Limb (tissue), 2 donors: ENCODE measurements at regions not wholly inside any gene's neighbourhood (a gene's known extent, or its start where the extent isn't known, plus 50 kb on each side); places are given as distances from the start of the nearest gene placed in this dataset.
"Not testable (repeated sequence)": the region's sequence is repeated elsewhere in the genome, so short reads cannot be mapped to it uniquely, and the experiment has no call there.

Experiments
- DNase-seq, 2 donors: peaks; one replicate each; pipeline ENCODE4 v3.0.0-alpha.2; 2016; ENCODE audit errors: extremely low spot score in 2 of 2

GRCh38 chr5:4615369-4615768, 524.8 kb upstream of the ADAMTS16 start:
- not testable (repeated sequence) for DNase-seq

DNA sequence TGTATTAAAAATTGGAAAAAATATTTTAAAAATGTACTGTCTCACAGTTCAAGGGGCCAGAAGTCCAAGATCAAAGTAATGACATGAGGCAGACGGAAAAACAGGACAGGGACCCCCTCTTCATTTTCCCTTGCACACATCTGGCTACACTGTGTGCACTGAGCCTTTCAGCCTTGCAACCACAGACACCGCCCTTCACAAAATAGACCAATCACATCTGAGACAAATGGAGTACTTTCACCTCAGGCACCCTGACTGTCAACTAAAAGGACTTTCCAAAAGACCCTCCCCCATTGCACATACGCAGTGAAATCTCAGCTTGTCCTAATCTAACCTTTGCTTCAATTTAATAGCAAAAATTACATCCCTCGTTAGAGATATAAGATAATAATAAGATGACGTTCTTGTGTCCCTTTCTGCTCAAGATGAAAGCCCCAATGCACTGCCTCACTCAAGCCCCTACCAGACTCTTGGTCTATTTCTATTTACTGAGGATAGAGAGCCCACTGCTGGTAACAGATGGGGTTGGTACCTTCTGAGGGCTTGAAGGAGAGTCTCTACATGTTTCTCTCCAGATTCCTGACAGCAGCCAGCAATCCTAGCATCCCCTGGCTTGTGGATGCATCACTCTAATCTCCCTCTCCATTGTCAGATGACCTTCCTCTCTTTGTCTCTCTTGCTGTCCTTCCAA, 514.8 kb upstream of the ADAMTS16 start:
- DNase-seq = no peak

DNA sequence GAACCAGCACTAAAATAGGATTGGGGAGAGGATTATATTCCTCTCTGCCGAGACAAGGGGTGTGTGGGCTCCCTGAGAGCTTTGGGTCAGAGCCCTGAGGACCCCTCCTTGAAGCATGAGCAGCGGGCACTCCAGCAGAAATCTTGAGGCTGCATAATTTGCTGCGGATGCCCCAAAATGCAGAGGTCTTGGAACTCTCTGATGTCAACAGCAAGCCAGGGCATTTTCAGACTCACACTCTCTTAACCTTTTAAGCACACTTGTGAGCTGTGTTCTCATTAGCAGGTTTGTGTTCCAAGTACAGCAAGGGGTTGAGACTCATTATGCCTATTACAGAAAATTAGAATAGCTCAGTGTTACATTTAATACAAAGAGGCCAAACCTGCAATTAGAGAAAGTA, 513.0 kb upstream of the ADAMTS16 start:
- no peak for DNase-seq

DNA sequence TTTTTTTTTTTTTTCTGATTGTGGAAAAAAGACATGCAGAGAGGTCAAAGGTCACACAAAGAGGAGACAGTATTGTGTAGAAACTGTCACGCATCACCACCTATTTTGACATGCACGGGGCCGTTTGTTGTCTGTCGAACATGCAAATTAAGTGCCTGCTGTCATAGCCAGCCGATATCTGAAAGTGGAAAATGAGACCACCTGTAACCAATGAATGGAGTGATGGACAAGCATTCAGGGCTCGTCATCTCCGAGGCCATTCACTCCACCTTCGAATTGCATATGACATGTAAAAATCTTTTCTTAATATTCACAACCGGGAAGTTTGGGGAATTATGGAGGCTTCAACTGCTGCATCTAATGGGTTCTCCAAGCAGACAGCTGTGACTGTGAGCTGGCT, 512.2 kb upstream of the ADAMTS16 start:
- DNase-seq = no peak

- DNase-seq = no peak
These were observed 511.3 kb upstream of the ADAMTS16 start for GRCh38 chr5:4628645-4629385.

- no peak for DNase-seq
These were observed 510.1 kb upstream of the ADAMTS16 start for GRCh38 chr5:4630031-4630430.

DNA sequence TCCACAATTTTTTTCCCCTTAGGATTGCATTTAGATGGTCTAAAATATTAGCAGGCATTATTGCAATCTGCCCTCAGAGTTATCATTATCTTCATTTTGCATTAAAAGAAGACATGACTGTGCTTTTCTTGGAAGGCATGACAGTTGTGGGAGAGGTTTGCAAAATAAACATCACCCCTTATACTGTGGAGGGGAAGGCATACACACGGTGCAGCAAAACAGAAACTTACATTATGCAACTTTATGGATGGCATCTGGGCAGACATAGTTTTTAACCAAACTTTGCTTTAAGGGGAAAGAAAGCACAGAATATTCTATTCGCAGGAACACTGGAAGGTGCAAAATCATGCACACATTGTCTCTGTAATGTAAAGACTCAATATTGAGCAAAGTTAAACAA, 505.8 kb upstream of the ADAMTS16 start:
- DNase-seq = no peak

GRCh38 chr5:4636378-4636777, 503.8 kb upstream of the ADAMTS16 start:
- DNase-seq = no peak

GRCh38 chr5:4639946-4640345, 500.2 kb upstream of the ADAMTS16 start:
- DNase-seq = no peak

- DNase-seq = peak; percentile 40 to 43
These were observed 499.3 kb upstream of the ADAMTS16 start for GRCh38 chr5:4640795-4641194.

- no peak for DNase-seq
These were observed 497.6 kb upstream of the ADAMTS16 start for GRCh38 chr5:4642525-4642924.

- no peak for DNase-seq
These were observed 496.9 kb upstream of the ADAMTS16 start for GRCh38 chr5:4643190-4643589.

- no peak for DNase-seq
These were observed 496.2 kb upstream of the ADAMTS16 start for GRCh38 chr5:4643960-4644359.

DNA sequence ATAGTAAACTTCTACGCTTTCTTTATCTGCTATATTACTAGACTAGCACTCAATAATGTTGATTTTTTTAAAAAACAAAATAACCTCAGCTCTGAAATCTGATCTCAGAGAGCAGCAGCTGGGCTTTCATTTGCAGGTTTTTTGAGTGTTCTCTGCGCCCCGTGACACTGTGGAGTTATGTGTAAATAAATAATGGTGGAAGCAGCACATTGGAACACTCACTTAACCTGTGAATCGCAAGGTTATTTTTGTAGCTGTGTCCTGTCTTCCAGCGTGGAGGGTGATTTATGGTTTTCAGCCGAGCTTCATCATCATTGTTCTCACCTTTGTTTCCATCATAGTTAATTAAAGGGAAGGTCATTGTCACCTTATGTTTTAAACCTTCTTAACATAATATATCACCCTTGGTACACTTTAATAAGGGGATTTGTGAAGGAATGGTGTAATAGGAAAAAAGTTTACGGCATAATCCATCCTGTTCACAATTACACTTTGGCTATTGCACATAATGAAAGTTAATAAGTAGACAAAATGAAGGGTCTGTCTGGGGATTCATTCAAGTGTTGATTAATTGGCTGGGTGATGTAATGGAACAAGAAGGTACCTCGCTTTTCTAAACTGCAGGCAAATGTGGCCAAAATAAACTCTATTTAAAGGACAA, 493.3 kb upstream of the ADAMTS16 start:
- no peak for DNase-seq

GRCh38 chr5:4647955-4648354, 492.2 kb upstream of the ADAMTS16 start:
- no peak for DNase-seq

- DNase-seq = no peak
These were observed 488.1 kb upstream of the ADAMTS16 start for GRCh38 chr5:4651806-4652565.

GRCh38 chr5:4653475-4653874, 486.7 kb upstream of the ADAMTS16 start:
- no peak for DNase-seq

GRCh38 chr5:4659851-4660250, 480.3 kb upstream of the ADAMTS16 start:
- DNase-seq = no peak

DNA sequence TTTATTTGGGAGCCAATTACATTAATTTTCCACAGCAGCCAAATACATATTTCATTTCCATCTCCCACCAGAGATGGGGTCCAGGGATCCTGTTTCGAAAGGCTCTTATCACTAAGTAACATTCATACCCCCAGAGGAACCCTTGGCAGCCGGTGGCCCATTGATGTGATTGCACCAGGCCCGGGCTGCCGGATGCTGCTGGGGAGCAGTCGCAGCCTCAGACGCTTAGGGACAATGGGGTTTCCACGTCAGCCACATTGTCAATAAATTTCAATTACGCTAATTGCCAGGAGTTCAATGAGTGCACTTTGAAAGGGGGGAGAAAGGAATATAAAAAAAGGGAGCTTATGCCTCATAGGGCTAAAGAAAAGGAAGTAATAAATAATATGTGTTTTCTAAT, 478.8 kb upstream of the ADAMTS16 start:
- no peak for DNase-seq

GRCh38 chr5:4661836-4662235, 478.3 kb upstream of the ADAMTS16 start:
- DNase-seq = no peak

GRCh38 chr5:4662756-4663155, 477.4 kb upstream of the ADAMTS16 start:
- no peak for DNase-seq

- no peak for DNase-seq
These were observed 474.2 kb upstream of the ADAMTS16 start for GRCh38 chr5:4665911-4666310.
